ENCODE measurements at regions not wholly inside any gene's neighbourhood (a gene's known extent, or its start where the extent isn't known, plus 50 kb on each side); places are given as distances from the start of the nearest gene placed in this dataset.
"Not testable (repeated sequence)": the region's sequence is repeated elsewhere in the genome, so short reads cannot be mapped to it uniquely, and the experiment has no call there.

GRCh38 chr17:77619851-77620250 is 338.7 kb upstream of the TNRC6C start:
- ChIA-PET CTCF (no interaction called here), POLR2A (interaction anchor here (1.4 kb wide), 1 partner anchor 9 kb away, joined by 3 read pairs; no protein-coding TSS in a partner anchor)
- peak overlapping the region; percentile 31 for H3K27ac ChIP-seq (ENCODE audit: low read depth, low read length)

GRCh38 chr17:77620282-77620681 is 338.2 kb upstream of the TNRC6C start:
- TF ChIP-seq CTCF (IDR thresholded peaks at IDR 0.05; ENCODE audit: low read depth, low read length): no peak
- Histone ChIP-seq H3K4me3 (ENCODE audit: low read depth, low read length) (no peak overlapping the region), H3K9me3 (ENCODE audit: control insufficient read depth, insufficient read depth, low read length) (no peaks in the 10 kb centered on the region; the same call in 1 of the 2 replicates), H3K27ac (ENCODE audit: low read depth, low read length) (peak overlapping the region; percentile 31), H3K27me3 (ENCODE audit: control insufficient read depth, insufficient read depth, low read length) (no peaks in the 10 kb centered on the region)
- DNase-seq (ENCODE audit: low read depth, low spot score): no peak
- POLR2A ChIA-PET: interaction anchor here (1.4 kb wide), 1 partner anchor 9 kb away, joined by 3 read pairs; no protein-coding TSS in a partner anchor
- CTCF ChIA-PET: no interaction called here

More at GRCh38 chr17:77619851-77620250, 338.7 kb upstream of the TNRC6C start:
- peak; percentile 45 for DNase-seq (ENCODE audit: low read depth, low spot score)
- Histone ChIP-seq H3K9me3 (ENCODE audit: control insufficient read depth, insufficient read depth, low read length) (no peaks in the 10 kb centered on the region; the same call in 1 of the 2 replicates), H3K4me3 (ENCODE audit: low read depth, low read length) (no peak overlapping the region), H3K27me3 (ENCODE audit: control insufficient read depth, insufficient read depth, low read length) (no peaks in the 10 kb centered on the region)
- TF ChIP-seq CTCF (IDR thresholded peaks at IDR 0.05; ENCODE audit: low read depth, low read length): no peak

- DNase-seq (ENCODE audit: low read depth, low spot score); POLR2A ChIA-PET; H3K9me3 ChIP-seq (ENCODE audit: control insufficient read depth, insufficient read depth, low read length); H3K27ac ChIP-seq (ENCODE audit: low read depth, low read length); CTCF ChIA-PET; H3K4me3 ChIP-seq (ENCODE audit: low read depth, low read length); H3K27me3 ChIP-seq (ENCODE audit: control insufficient read depth, insufficient read depth, low read length): not testable (repeated sequence)
Measured at GRCh38 chr17:77622084-77622483, 336.4 kb upstream of the TNRC6C start.

GRCh38 chr17:77622647-77623046 is 335.9 kb upstream of the TNRC6C start:
- Histone ChIP-seq H3K9me3 (ENCODE audit: control insufficient read depth, insufficient read depth, low read length) (no peaks in the 10 kb centered on the region; the same call in 1 of the 2 replicates), H3K27ac (ENCODE audit: low read depth, low read length) (no peak overlapping the region), H3K27me3 (ENCODE audit: control insufficient read depth, insufficient read depth, low read length) (no peaks in the 10 kb centered on the region), H3K4me3 (ENCODE audit: low read depth, low read length) (no peak overlapping the region)
- CTCF ChIA-PET: no interaction called here
- TF ChIP-seq CTCF (IDR thresholded peaks at IDR 0.05; ENCODE audit: low read depth, low read length): no peak
- no peak for DNase-seq (ENCODE audit: low read depth, low spot score)
- POLR2A ChIA-PET: no interaction called here

GRCh38 chr17:77623321-77623720 is 335.2 kb upstream of the TNRC6C start:
- CTCF ChIA-PET: interaction anchor here (0.7 kb wide), 2 partner anchors 26 to 102 kb away, joined by 3 to 4 read pairs; no protein-coding TSS in a partner anchor
- DNase-seq (ENCODE audit: low read depth, low spot score); H3K9me3 ChIP-seq (ENCODE audit: control insufficient read depth, insufficient read depth, low read length); H3K27me3 ChIP-seq (ENCODE audit: control insufficient read depth, insufficient read depth, low read length); H3K4me3 ChIP-seq (ENCODE audit: low read depth, low read length); POLR2A ChIA-PET; H3K27ac ChIP-seq (ENCODE audit: low read depth, low read length): not testable (repeated sequence)

GRCh38 chr17:77628035-77628434 is 330.5 kb upstream of the TNRC6C start:
- Histone ChIP-seq H3K27ac (ENCODE audit: low read depth, low read length) (no peak overlapping the region), H3K4me3 (ENCODE audit: low read depth, low read length) (no peak overlapping the region), H3K9me3 (ENCODE audit: control insufficient read depth, insufficient read depth, low read length) (no peaks in the 10 kb centered on the region), H3K27me3 (ENCODE audit: control insufficient read depth, insufficient read depth, low read length) (peaks cover 6% of the 10 kb centered on the region)
- no peak for TF ChIP-seq CTCF (IDR thresholded peaks at IDR 0.05; ENCODE audit: low read depth, low read length)
- DNase-seq (ENCODE audit: low read depth, low spot score): no peak
- CTCF ChIA-PET: no interaction called here
- POLR2A ChIA-PET: no interaction called here

- H3K4me3 ChIP-seq (ENCODE audit: low read depth, low read length); CTCF ChIA-PET; H3K9me3 ChIP-seq (ENCODE audit: control insufficient read depth, insufficient read depth, low read length); H3K27ac ChIP-seq (ENCODE audit: low read depth, low read length); H3K27me3 ChIP-seq (ENCODE audit: control insufficient read depth, insufficient read depth, low read length); POLR2A ChIA-PET; DNase-seq (ENCODE audit: low read depth, low spot score): not testable (repeated sequence)
Measured at GRCh38 chr17:77629284-77629683, 329.2 kb upstream of the TNRC6C start.
